NB4 (cell line): ENCODE measurements at regions not wholly inside any gene's neighbourhood (a gene's known extent, or its start where the extent isn't known, plus 50 kb on each side); places are given as distances from the start of the nearest gene placed in this dataset.

Experiments used
- DNase-seq: peaks from one replicate; pipeline ENCODE4 v3.0.0; 2010; ENCODE audit warnings: low read depth
- H3K4me3 ChIP-seq: one replicate; pipeline ENCODE4 v1.5.1; 2011; ENCODE audit warnings: mild to moderate bottlenecking, low read depth, low read length, moderate library complexity
- MYC ChIP-seq: IDR thresholded peaks from 2 replicates; pipeline ENCODE4 v1.6.1; 2011; ENCODE audit warnings: low read depth, low read length
- POLR2A ChIP-seq: IDR thresholded peaks from 2 replicates; pipeline ENCODE4 v1.6.1; 2011; ENCODE audit warnings: mild to moderate bottlenecking; ENCODE audit not compliant: insufficient read length; ENCODE audit errors: extremely low read depth
- TF ChIP-seq, protein P1 (sequence below): IDR thresholded peaks from one replicate; pipeline ENCODE4 v1.5.1; 2012; ENCODE audit warnings: low read depth, low read length
- TF ChIP-seq, protein P2 (sequence below): IDR thresholded peaks from 2 replicates; pipeline ENCODE4 v1.6.1; 2011; ENCODE audit warnings: low read depth, low read length

- TF ChIP-seq MYC (no peak), POLR2A (no peak)
- TF ChIP-seq, protein P1, sequence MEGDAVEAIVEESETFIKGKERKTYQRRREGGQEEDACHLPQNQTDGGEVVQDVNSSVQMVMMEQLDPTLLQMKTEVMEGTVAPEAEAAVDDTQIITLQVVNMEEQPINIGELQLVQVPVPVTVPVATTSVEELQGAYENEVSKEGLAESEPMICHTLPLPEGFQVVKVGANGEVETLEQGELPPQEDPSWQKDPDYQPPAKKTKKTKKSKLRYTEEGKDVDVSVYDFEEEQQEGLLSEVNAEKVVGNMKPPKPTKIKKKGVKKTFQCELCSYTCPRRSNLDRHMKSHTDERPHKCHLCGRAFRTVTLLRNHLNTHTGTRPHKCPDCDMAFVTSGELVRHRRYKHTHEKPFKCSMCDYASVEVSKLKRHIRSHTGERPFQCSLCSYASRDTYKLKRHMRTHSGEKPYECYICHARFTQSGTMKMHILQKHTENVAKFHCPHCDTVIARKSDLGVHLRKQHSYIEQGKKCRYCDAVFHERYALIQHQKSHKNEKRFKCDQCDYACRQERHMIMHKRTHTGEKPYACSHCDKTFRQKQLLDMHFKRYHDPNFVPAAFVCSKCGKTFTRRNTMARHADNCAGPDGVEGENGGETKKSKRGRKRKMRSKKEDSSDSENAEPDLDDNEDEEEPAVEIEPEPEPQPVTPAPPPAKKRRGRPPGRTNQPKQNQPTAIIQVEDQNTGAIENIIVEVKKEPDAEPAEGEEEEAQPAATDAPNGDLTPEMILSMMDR, result no peak
- TF ChIP-seq, protein P2, sequence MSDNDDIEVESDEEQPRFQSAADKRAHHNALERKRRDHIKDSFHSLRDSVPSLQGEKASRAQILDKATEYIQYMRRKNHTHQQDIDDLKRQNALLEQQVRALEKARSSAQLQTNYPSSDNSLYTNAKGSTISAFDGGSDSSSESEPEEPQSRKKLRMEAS, result no peak
- no peak for DNase-seq
- no peak overlapping the region for H3K4me3 ChIP-seq
These were observed 1260.2 kb upstream of the PCDH7 start for GRCh38 chr4:29459926-29460325.

DNA sequence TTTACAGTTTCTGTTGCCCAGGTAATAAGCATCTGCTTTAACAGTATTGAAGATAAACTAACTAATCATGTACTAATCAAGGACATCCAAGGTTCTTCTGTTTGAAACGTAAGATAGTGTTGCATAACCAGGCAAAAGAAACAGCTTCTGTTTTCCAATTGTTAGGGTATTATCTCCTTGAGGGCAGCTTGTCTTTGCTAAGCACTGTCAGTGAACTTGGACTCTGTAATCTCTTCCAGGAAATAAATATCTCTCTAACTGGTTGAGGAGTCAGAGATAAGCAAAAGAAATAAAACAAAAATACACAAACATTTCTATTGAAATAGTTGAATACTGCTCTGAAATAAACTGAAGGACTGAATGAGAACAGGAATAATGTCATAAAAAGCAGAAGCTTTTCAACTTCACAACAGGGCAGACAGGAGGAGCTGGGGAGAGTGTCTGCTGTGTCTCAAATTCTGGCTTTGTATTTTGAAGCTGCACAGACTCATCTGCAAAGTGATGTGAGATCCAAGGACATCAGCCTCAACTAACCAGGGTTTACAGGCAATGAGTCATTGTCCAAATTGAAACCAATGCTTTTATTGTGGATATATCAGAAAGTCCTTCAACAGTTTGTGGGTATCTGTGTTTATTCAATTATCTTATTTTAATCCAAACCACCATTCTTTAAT lies 1253.0 kb upstream of the PCDH7 start:
- no peak for DNase-seq
- TF ChIP-seq MYC (no peak), POLR2A (no peak)
- TF ChIP-seq, protein P1, result no peak

More for the DNA sequence above, 1253.0 kb upstream of the PCDH7 start:
- H3K4me3 ChIP-seq, result no peak overlapping the region
